Neural cell (in vitro differentiated cells): ENCODE measurements at regions not wholly inside any gene's neighbourhood (a gene's known extent, or its start where the extent isn't known, plus 50 kb on each side); places are given as distances from the start of the nearest gene placed in this dataset.

ENCODE experiments used
- CTCF ChIP-seq: fragments of 450-650 bp; IDR thresholded peaks from 2 replicates; pipeline ENCODE4 v1.5.1; 2014; ENCODE audit warnings: antibody characterized with exemption, mild to moderate bottlenecking, moderate library complexity; ENCODE audit not compliant: poor library complexity, severe bottlenecking
- EP300 ChIP-seq: fragments of 450-650 bp; conservative IDR thresholded peaks from 2 replicates; pipeline ENCODE4 v1.6.1; 2014; ENCODE audit warnings: antibody characterized with exemption, mild to moderate bottlenecking, moderate library complexity; ENCODE audit not compliant: poor library complexity, severe bottlenecking
- POLR2AphosphoS5 ChIP-seq: IDR thresholded peaks from 2 replicates; pipeline ENCODE4 v1.6.1; 2012
- RAD21 ChIP-seq: fragments of 450-650 bp; conservative IDR thresholded peaks from 2 replicates; pipeline ENCODE4 v1.6.1; 2014; ENCODE audit warnings: antibody characterized with exemption, mild to moderate bottlenecking, moderate library complexity
- REST ChIP-seq: IDR thresholded peaks from 2 replicates; pipeline ENCODE4 v1.6.1; 2012; ENCODE audit warnings: borderline replicate concordance

- no peak for TF ChIP-seq CTCF
- no peak for TF ChIP-seq REST
- no peak for TF ChIP-seq POLR2AphosphoS5
- no peak for TF ChIP-seq RAD21
- TF ChIP-seq EP300: no peak
Measured at GRCh38 chr10:28781296-28781695, 104.0 kb downstream of the BAMBI start.
